HCT116 (cell line): ENCODE measurements at regions not wholly inside any gene's neighbourhood (a gene's known extent, or its start where the extent isn't known, plus 50 kb on each side); places are given as distances from the start of the nearest gene placed in this dataset.

ENCODE experiments used
- ATAC-seq: fragments of 200-7000 bp; cut with Tn5 transposase; 2 replicates; pipeline ENCODE4 v1.9.1; 2020; ENCODE audit warnings: mild to moderate bottlenecking, moderate library complexity
- BruUV-seq: library from RNA; stranded (reverse); fragments of 400-500 nt; replicated peaks from 2 replicates; lab custom pipeline; 2021; lab: Mats Ljungman, UMichigan
- CTCF ChIA-PET: fragments of 300-600 bp; sonication (Branson Sonifier 250); formaldehyde crosslinking; loops from one replicate; lab custom pipeline; 2021; ENCODE audit warnings: antibody characterized with exemption; lab: Charles Lee
- POLR2A ChIA-PET: fragments of 300-600, 350-600 bp; sonication (Branson Sonifier 250); formaldehyde crosslinking; loops from one replicate; lab custom pipeline; 2021; ENCODE audit warnings: antibody characterized with exemption; lab: Charles Lee
- RAD21 ChIA-PET, 2 experiments: fragments of 300-600 bp; sonication (Branson Sonifier 250); formaldehyde crosslinking; loops; one replicate each; lab custom pipeline; 2023; ENCODE audit warnings: low total read pairs in 2 of 2; ENCODE audit not compliant: uncharacterized antibody in 2 of 2, unreplicated experiment in 2 of 2, low non-redundant PET in 1 of 2; lab: Charles Lee
- DNase-seq: peaks from one replicate; pipeline ENCODE4 v3.0.0-alpha.2; 2010; ENCODE audit warnings: low read depth, low spot score
- H2AFZ ChIP-seq: fragments of 200-600 bp; shearing (Covaris generic), sonication (generic); 2 replicates; pipeline ENCODE4 v1.6.1; 2017; ENCODE audit warnings: low read depth, mixed run types, mixed read lengths, antibody characterized with exemption, low read length; ENCODE audit not compliant: poor library complexity, severe bottlenecking
- H3K27ac ChIP-seq: 2 replicates; pipeline ENCODE4 v1.5.1; 2012; ENCODE audit warnings: low read depth, low read length
- H3K27me3 ChIP-seq: fragments of 200-600 bp; sonication (generic); 2 replicates; pipeline ENCODE4 v1.6.1; 2016; ENCODE audit warnings: mixed run types, low read length, mixed read lengths; ENCODE audit not compliant: insufficient read depth
- H3K36me3 ChIP-seq, 2 experiments: fragments of 200-500 bp in 1 of 2; fragments of 200-600 bp in 1 of 2; sonication (Bioruptor generic) in 1 of 2; sonication (generic) in 1 of 2; 2 replicates each; pipeline versions ENCODE4 v1.5.1 to v1.6.1; 2014 to 2016; ENCODE audit warnings: low read length in 2 of 2, inconsistent platforms in 1 of 2, mixed read lengths in 1 of 2, mixed run types in 1 of 2; ENCODE audit not compliant: insufficient read depth in 2 of 2, control insufficient read depth in 1 of 2
- H3K4me1 ChIP-seq, 2 experiments: fragments of 200-600 bp in 1 of 2; sonication (generic) in 1 of 2; 2 replicates each; pipeline versions ENCODE4 v1.5.1 to v1.6.1; 2012 to 2017; ENCODE audit warnings: low read length in 2 of 2, inconsistent platforms in 1 of 2, mild to moderate bottlenecking in 1 of 2, mixed read lengths in 1 of 2, mixed run types in 1 of 2, moderate library complexity in 1 of 2; ENCODE audit not compliant: insufficient read depth in 2 of 2, control insufficient read depth in 1 of 2
- H3K4me2 ChIP-seq: fragments of 200-600 bp; sonication (generic); 2 replicates; pipeline ENCODE4 v1.6.1; 2017; ENCODE audit warnings: mixed run types, low read length, mixed read lengths
- H3K4me3 ChIP-seq, 2 experiments: fragments of 200-600 bp in 1 of 2; sonication (generic) in 1 of 2; replicated peaks in 1 of 2; 2 replicates each; pipeline ENCODE4 v1.5.1; 2011 to 2016; ENCODE audit warnings: low read length in 2 of 2, control low read depth in 1 of 2, low read depth in 1 of 2, mild to moderate bottlenecking in 1 of 2, mixed read lengths in 1 of 2, mixed run types in 1 of 2
- H3K79me2 ChIP-seq: fragments of 200-600 bp; sonication (generic); 2 replicates; pipeline ENCODE4 v1.6.1; 2017; ENCODE audit warnings: mild to moderate bottlenecking, mixed run types, low read length, moderate library complexity, mixed read lengths; ENCODE audit not compliant: insufficient read depth
- H3K9ac ChIP-seq: fragments of 200-600 bp; sonication (generic); 2 replicates; pipeline ENCODE4 v1.6.1; 2016; ENCODE audit warnings: low read length, mixed read lengths
- H3K9me2 ChIP-seq: fragments of 200-600 bp; sonication (generic), shearing (Covaris generic); 2 replicates; pipeline ENCODE4 v1.6.1; 2017; ENCODE audit warnings: mixed run types, mild to moderate bottlenecking, moderate library complexity; ENCODE audit not compliant: insufficient read depth
- H3K9me3 ChIP-seq, 2 experiments: fragments of 200-500 bp in 1 of 2; fragments of 200-600 bp in 1 of 2; sonication (Bioruptor generic) in 1 of 2; sonication (generic) in 1 of 2; 2 replicates each; pipeline ENCODE4 v1.6.1; 2014 to 2017; ENCODE audit warnings: low read length in 2 of 2, mixed read lengths in 2 of 2, inconsistent platforms in 1 of 2, low read depth in 1 of 2, mild to moderate bottlenecking in 1 of 2, mixed run types in 1 of 2, moderate library complexity in 1 of 2; ENCODE audit not compliant: control insufficient read depth in 1 of 2, insufficient read depth in 1 of 2
- H4K20me1 ChIP-seq: fragments of 200-600 bp; sonication (generic), shearing (Covaris generic); 2 replicates; pipeline ENCODE4 v1.6.1; 2017; ENCODE audit warnings: mixed run types, mild to moderate bottlenecking, moderate library complexity; ENCODE audit not compliant: insufficient read depth
- CEBPB ChIP-seq: IDR thresholded peaks from 2 replicates; pipeline ENCODE4 v1.6.1; 2012; ENCODE audit warnings: low read depth
- CTCF ChIP-seq, 3 experiments: fragments of 200-600 bp in 1 of 3; sonication (generic) in 1 of 3; IDR thresholded peaks in 2 of 3; conservative IDR thresholded peaks in 1 of 3; 2 replicates each; pipeline ENCODE4 v1.5.1; 2012 to 2017; ENCODE audit warnings: low read depth in 2 of 3, low read length in 2 of 3, antibody characterized with exemption in 1 of 3, borderline replicate concordance in 1 of 3, control low read depth in 1 of 3, mild to moderate bottlenecking in 1 of 3, mixed read lengths in 1 of 3, mixed run types in 1 of 3, moderate library complexity in 1 of 3; ENCODE audit not compliant: insufficient read depth in 1 of 3
- EGR1 ChIP-seq: IDR thresholded peaks from 2 replicates; pipeline ENCODE4 v1.6.1; 2012; ENCODE audit warnings: low read depth
- ELF1 ChIP-seq: IDR thresholded peaks from 2 replicates; pipeline ENCODE4 v1.6.1; 2012; ENCODE audit warnings: low read depth, borderline replicate concordance
- FOSL1 ChIP-seq: IDR thresholded peaks from 2 replicates; pipeline ENCODE4 v1.6.1; 2012; ENCODE audit warnings: low read depth
- JUND ChIP-seq: IDR thresholded peaks from 2 replicates; pipeline ENCODE4 v1.6.1; 2012
- POLR2A ChIP-seq: IDR thresholded peaks from 2 replicates; pipeline ENCODE4 v1.7.0; 2011; ENCODE audit warnings: borderline replicate concordance; ENCODE audit not compliant: insufficient read depth, insufficient read length; ENCODE audit errors: extremely low read depth
- SP1 ChIP-seq: IDR thresholded peaks from 2 replicates; pipeline ENCODE4 v1.6.1; 2012; ENCODE audit warnings: low read depth
- TCF7L2 ChIP-seq: IDR thresholded peaks from 2 replicates; pipeline ENCODE4 v1.7.0; 2011; ENCODE audit warnings: borderline replicate concordance, inconsistent platforms; ENCODE audit not compliant: insufficient read depth, insufficient read length; ENCODE audit errors: extremely low read depth
- YY1 ChIP-seq: IDR thresholded peaks from 2 replicates; pipeline ENCODE4 v1.6.1; 2011; ENCODE audit warnings: low read length, low read depth, moderate library complexity, mild to moderate bottlenecking; ENCODE audit not compliant: insufficient replicate concordance; ENCODE audit errors: extremely low read depth
- ZNF274 ChIP-seq: fragments of 200-500 bp; sonication (Bioruptor generic); IDR thresholded peaks from 2 replicates; pipeline ENCODE4 v1.6.1; 2014; ENCODE audit warnings: mild to moderate bottlenecking, low read depth, low read length, inconsistent platforms
- intact Hi-C: fragments of 100-400 bp; cut with micrococcal nuclease; formaldehyde crosslinking; loops from 2 replicates; pipeline ENCODE4 v1.10.0; 2022

- no peak overlapping the region for H3K9ac ChIP-seq
- DNase-seq, result no peak
- H3K27ac ChIP-seq, result no peak overlapping the region
- H3K9me3 ChIP-seq, result peaks cover 12 to 24% of the 10 kb centered on the region in 2 experiments
- intact Hi-C loops, result no loop called here
- no TSS peak for BruUV-seq
- H2AFZ ChIP-seq, result no peak overlapping the region
- H3K4me3 ChIP-seq, result no peak overlapping the region
- no peaks in the 10 kb centered on the region for H3K9me2 ChIP-seq
- RAD21 ChIA-PET, result no interaction called here
- no peak for TF ChIP-seq EGR1
- TF ChIP-seq POLR2A, result no peak
- TF ChIP-seq CEBPB, result no peak
- TF ChIP-seq JUND, result no peak
- TF ChIP-seq ZNF274, result no peak
- TF ChIP-seq FOSL1, result no peak
- no peak for TF ChIP-seq SP1
- no peak for TF ChIP-seq YY1
- no peak for TF ChIP-seq CTCF (IDR thresholded peaks at IDR 0.05 in 2 of 3, conservative IDR thresholded peaks at IDR 0.05 in 1 of 3; ENCODE audit: borderline replicate concordance in 1 of 3, insufficient read depth in 1 of 3, low read depth in 2 of 3, low read length in 2 of 3)
- TF ChIP-seq, all 23 proteins: peak for 0
- Histone ChIP-seq H3K36me3 (no peaks in the 10 kb centered on the region; a peak in 1 of 4 replicates), H4K20me1 (no peaks in the 10 kb centered on the region), H3K4me2 (no peak overlapping the region), H3K27me3 (no peaks in the 10 kb centered on the region), H3K4me1 (no peaks in the 10 kb centered on the region), H3K79me2 (no peaks in the 10 kb centered on the region)
- ATAC-seq, result no peak
- POLR2A ChIA-PET, result no interaction called here
- CTCF ChIA-PET, result no interaction called here
Observed at GRCh38 chr14:86513056-86513455, 983.1 kb downstream of the FLRT2 start.

- RAD21 ChIA-PET, result no interaction called here
- ATAC-seq, result no peak
- POLR2A ChIA-PET, result no interaction called here
Observed at GRCh38 chr14:86510491-86510890, 980.5 kb downstream of the FLRT2 start.

More at GRCh38 chr14:86510491-86510890, 980.5 kb downstream of the FLRT2 start:
- H3K79me2 ChIP-seq, result no peaks in the 10 kb centered on the region
- no peak for TF ChIP-seq TCF7L2
- TF ChIP-seq ELF1, result no peak
- TF ChIP-seq, all 23 proteins: peak for 0
- no peak overlapping the region for H3K4me3 ChIP-seq
- BruUV-seq, result no TSS peak
- intact Hi-C loops, result no loop called here
- peaks cover 14 to 21% of the 10 kb centered on the region in 2 experiments for H3K9me3 ChIP-seq
- H3K27ac ChIP-seq, result no peak overlapping the region
- no peaks in the 10 kb centered on the region for H3K27me3 ChIP-seq
- no peaks in the 10 kb centered on the region for H4K20me1 ChIP-seq
- H3K9me2 ChIP-seq, result no peaks in the 10 kb centered on the region
- no peak overlapping the region for H2AFZ ChIP-seq
- no peaks in the 10 kb centered on the region for H3K4me1 ChIP-seq
- H3K4me2 ChIP-seq, result no peak overlapping the region
- no peak for DNase-seq
- H3K9ac ChIP-seq, result no peak overlapping the region
- no peaks in the 10 kb centered on the region; a peak in 1 of 4 replicates for H3K36me3 ChIP-seq
- CTCF ChIA-PET, result no interaction called here
